Stimulated activated CD8-positive, alpha-beta memory T cell treated with anti-CD3 and anti-CD28 coated beads, Interleukin-2, amount 100 ng/mL, for 48 hours (primary cell): ENCODE measurements at regions not wholly inside any gene's neighbourhood (a gene's known extent, or its start where the extent isn't known, plus 50 kb on each side); places are given as distances from the start of the nearest gene placed in this dataset.
A peak's percentile ranks its signal among the peaks of the same experiment; 100 is the strongest.

Experiments
- DNase-seq, 2 donors: peaks; one replicate each; pipeline ENCODE4 v3.0.0-alpha.2; 2020; ENCODE audit warnings: low read depth in 2 of 2

DNA sequence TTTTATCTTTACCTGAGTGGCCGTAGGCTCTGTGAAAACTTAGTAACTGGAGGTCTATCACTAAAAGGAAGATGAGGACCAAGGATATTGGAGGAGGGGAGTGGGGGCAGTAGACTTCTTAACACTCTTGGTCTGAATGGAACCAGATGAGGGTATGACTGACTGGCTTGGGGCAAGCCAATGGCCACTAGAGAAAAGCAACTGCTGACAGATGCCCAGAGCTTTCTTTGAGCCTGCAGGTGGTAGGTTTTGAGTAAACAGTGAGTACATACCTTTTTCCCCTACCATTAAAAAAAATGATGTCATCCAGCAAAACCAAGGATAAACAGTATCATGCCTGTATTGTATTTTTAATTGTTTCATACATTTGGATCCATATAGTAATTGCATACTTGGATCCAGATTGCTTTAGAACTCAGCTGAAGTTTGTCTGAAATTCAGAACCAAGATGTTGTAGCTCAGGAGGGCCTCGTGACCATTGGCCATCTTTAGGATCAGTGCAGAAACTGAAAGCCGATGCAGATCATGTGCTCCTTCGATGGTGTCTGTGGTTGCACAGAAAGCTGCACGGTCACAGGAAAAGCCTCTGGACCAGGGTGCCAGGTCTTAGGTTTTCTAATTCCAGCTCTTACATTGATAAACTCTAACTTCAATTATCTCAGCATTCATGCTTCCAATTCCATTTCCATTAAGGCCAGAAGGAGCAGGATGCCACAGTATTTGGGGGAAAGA, 131.0 kb downstream of the PDGFRA start:
- no peak for DNase-seq

DNA sequence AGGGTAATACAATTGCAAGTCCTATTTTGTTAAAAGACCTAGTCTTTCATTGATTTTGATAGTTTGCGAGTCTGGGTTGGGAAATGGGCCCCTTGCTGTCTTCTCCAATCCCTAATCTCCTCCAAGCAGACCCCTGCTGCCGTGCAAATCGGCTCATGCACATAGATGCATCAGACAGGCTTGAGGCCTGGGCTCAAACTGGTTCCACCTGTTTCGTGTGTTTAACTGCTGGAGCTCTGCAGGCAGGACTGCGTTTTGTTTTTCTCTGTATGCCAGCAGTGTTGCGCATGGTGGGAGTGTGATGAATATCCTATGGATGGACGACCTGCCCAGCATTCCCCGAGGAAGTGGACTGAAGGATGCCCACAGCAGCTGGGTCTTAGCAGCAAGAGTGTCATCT, 133.9 kb downstream of the PDGFRA start:
- no peak for DNase-seq

DNA sequence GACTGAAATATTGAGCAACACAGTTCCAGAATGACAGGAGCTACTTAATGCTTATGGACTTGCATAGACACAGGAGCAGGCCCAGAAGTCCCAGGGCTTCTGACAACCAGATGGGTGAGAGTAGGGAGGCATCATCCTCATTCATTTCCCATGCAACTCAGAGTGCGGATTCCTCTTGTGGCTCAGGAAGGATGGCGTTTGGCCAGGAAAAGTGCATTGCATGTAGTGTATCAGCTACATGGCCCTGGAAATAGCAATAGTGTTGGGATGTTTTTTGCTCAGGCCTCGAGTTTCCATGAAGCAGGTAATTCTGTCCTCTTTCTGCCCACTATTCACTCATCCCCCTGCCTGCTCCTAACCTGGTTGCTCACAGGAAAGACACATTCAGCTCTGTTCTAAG, 136.6 kb downstream of the PDGFRA start:
- DNase-seq: no peak

DNA sequence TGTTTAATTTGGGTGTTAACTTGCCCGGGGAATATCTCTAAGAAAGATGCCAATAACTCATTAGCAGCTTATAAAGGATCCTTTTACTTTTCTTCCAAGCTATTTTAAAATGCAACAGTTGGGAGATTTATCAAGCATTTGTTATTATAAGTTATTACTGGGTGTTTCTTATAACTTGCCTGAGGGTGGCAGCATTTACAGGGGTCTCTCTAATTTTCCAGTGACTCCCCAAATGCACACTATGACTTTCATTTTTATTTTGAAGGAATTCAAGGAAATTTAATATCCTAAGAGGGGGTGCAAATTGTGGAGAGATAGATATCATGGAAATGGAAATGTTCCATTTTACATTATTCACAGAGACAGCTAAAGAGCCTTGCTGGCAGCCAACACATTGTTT, 138.0 kb downstream of the PDGFRA start:
- no peak for DNase-seq

DNA sequence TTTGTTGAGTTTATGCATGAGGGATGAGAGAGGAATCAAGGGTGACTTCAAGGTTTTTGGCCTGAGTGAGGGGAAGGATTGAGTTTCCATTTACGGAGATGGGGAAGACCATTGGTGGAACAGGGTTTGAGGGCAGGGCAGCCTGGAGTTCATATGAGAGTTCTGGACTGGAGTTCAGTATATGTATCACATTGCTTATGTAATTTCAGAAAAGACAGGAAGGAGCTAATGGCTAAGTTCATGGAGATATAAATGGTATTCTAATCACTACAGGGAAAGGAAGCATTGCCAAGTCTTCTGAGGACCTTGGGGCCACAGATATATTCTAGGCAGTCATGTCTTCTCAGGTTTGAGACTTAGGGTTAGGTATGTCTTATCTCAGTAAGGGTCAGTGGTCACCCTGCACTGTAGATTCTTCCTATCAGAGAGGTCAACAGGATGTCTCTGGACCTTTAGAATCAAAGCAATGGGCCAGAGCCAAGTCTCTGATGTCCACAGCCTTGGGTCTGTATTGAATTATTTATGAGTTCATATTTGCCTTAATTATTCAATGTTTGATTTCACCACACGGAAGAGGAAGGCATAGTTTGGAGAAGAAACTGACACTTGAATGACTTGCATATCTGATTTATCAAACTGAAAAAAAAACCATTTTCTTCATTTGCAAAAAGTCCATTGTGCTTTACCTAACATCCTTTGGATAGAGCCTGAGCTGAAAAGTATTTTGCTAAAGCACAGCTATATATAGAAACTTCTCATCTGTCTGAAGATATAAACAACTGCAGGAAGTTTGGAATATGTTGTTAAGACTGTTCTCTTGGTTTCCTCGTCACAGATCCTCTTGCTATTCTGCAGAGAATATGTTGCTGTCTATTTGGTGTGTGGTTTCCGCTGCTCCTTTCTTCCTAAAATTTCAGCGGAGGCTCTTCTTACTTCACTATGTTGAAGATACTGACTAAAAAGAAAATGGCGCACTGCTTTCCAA, 139.5 kb downstream of the PDGFRA start:
- no peak for DNase-seq

DNA sequence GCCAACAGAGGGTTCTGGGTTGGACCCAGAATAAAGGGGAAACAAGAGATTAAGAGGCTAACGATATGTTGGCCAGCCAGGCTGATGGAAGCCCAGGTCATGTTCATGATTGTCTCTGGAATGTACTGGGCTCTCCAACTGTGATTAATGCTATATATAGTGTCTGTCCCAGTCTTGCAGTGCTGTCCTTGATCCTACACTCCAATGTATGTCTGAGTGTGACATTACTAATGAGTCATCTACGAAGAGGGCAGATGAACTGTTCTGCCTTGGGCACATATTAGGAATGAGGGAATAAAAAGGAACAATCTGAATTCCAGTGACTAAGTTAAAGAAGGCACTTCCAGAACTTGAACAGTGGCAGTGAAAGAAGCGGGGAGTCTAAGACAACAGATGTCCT, 142.1 kb downstream of the PDGFRA start:
- no peak for DNase-seq

DNA sequence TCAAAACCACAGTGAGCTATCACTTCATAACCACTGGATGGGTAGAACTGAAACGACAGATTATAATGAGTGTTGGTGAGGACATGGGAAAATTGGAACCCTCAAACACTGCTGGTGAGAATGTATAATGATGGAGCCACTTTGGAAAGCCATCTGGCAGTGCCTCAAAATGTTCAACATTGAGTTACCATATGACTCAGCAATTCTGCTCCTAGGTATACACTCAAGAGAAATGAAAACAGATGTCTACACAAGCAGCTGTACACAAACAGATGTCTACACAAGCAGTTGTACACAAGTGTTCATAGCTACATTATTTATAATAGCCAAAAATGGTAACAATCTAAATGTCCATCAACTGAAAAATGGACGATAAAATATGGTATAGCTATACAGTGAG, 143.9 kb downstream of the PDGFRA start:
- no peak for DNase-seq

DNA sequence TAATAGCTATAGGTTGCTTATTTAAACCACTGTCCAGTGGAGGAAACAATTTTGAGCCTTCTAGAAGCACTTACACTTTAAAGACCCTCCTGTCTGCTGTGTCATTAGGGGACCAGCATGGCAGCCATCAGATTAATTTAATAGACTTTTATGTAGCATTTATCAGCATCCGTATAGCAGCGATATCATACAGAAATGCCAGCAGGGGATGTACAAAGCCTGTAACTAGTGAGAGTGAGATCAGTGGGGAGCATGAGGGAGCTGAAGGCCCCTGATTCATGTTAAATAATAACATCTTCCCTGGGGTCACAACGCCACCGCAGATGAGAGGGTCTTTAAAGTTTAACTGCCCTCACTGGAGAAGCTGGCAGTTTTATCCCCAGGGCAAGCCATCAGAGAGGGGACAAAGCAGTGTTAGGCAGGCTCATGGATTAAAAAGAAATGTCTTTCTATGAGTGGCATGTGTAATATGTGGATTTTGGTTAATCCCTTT, 144.7 kb downstream of the PDGFRA start:
- DNase-seq: no peak

DNA sequence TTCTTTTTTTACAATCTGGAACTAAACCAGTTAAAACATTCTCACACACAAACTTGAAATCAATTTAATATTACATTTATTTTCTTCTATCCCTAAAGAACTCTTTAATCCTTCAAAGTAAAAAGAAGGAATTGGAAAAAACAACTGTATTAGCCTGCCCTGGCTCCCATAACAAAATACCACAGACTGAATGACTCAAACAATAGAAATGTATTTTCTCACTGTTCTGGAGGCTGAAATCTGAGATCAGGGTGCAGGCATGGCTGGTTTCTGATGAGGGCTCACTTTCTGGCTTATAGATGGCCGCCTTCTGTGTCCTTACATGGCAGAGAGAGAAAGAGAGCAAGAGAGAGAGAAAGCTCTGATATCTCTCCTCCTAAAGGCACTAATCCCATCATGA, 149.4 kb downstream of the PDGFRA start:
- DNase-seq: no peak

DNA sequence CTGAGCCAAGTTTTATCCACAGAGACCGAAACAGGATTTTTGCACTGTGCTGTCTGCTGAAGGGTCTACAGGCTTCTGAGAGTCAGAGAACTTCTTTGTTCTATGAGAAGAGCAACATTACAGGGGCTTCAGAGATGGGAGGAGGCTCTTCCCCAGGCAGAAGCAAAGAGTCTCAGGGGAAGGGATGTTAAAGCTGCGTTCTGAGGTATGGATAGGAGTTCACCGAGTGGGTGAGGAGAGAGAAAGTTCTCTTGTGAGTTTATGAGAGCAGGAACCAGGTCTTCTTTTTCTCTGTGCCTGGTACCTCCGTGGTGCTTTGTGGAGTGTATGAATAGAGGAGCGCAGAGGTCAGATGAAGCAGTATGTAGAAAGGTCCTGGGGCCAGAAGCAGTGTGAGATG, 155.1 kb downstream of the PDGFRA start:
- DNase-seq: no peak

DNA sequence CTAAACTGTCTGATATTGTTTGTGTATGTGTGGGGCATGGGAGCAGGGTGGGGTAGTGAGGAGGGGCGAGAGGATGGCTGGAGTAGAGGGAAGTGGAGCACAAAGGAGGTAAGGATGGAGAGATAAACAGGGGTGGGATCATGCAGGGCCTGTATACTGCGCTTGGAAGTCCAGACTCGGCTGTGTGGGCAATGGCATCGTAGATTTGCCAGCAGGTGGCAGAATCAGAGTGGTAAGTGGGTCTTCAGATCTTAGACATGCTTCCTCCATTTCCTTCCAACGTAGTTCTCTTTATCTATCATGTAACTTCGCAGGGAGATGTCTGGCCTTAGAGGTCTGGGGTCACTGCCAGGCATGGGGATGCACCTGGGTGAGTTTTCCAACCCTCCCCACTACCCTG, 155.5 kb downstream of the PDGFRA start:
- DNase-seq: peak in 1 of 2 donors; percentile 2

DNA sequence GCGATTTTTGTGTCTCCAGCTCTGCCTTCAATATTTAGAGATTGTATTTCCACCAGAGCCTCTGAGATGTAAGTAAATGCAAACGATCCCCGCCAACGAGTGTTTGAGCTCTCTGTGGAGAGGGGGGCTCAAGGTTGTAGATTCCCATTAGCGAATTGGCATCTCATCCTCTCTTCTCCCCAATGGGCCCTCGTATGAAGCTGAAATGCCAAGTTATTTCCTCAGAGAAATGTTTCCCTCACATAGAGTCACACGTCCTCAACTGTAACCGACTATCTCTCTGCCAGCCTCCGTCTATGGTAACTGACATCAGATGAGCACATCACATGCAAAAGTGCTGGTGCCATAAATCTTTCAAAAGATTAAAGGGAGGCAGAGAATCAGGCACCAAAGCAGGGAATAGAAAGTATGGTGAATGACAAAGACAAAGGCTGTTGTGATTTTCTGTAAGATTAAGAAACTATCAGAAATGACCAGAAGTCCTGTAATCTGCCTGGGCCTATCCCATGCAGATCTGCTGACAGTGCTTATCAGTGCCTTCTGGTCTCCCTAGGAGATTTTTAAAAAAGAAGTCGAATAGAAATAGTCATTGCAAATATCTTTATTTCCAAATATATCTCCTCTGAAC, 157.1 kb downstream of the PDGFRA start:
- DNase-seq: no peak

DNA sequence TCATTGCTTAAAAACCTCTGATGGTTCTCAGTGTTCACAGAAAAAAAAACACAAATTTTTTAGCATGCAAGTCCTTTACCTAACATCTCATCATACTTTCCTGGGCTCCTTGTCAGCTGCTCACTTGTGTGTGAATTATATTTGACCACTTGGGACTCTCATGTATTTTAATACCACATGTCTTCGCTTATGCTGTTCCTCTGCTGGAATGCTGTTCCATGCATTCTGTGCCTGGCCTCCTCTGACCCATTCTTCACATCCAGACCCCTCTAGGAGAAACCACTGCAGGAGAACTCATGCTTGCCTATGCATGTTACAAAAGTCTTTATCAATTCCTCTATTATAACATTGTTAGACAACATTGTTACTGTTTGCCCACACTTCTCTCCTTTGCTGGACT, 157.6 kb downstream of the PDGFRA start:
- no peak for DNase-seq

DNA sequence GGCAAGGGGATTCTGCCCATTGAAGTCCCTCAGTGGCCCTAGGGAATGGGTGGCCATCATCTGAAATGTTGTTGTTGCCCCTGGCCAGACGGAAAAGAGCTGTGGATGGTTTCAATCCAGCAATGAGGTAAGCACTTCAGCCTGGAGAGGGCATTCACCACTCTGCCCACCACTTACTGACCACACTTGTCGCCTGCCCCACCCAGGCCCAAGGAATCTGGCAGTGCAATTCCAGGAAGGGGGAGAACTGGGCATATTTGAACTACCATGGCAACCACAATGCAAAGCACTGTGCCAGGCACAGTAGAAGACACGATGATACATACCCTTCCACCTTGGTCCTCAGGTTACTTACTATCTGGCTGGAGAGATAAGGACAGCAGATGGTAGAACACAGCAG, 161.6 kb downstream of the PDGFRA start:
- no peak for DNase-seq

DNA sequence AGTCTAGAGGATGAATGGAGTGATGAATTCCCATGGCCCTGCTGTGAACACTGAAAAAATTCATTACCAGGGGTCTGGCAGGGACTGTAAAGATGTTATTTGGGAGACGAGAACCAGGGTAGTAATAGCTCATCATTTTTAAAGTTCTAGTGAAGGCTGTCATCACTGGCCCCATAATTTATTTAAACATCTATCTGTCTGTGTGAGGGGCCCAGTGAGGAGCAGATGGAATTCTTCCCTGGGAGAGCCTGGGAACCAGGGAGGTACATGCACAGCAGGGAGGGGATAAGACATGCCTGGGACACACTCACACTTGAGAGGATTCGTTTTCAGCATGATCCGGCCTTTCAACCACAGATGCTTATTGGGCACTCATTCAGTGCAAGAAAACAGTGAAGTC, 162.0 kb downstream of the PDGFRA start:
- DNase-seq: no peak

DNA sequence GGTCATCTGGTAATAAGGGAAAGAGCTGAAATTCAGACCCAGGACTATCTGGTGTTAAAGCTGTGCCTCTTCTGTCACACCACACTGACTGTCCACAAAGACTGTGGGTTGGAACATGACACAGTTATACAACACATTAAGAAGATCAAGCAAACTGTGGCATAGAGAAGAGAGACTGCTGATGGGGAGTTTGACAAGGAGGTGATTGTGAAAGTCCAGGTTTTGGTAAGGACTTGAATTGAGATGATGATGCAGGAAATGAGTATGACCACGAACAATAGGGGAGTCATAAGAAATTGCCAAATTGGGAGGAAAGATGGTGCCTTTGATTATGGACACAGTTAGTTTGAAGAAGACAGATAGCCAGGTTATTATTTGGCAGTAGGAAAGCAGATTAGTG, 163.4 kb downstream of the PDGFRA start:
- no peak for DNase-seq

DNA sequence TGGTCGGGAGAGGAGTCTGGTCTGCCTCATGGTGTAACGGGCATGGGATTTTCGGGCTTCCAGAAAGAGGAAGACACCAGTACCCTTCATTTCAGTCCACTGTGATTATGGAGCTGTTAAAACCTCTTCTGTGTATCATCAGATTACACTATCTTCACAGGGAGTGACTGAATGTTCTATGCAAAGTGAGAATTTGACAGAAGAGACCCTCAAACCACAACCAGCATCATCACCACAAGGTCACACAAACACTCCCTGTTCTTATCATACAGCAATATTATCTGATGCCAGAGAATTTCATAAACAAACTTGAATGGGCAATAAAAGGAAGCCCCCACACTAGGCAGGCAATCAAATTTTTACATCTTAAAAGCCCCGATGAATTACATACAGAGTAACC, 164.2 kb downstream of the PDGFRA start:
- DNase-seq: no peak

DNA sequence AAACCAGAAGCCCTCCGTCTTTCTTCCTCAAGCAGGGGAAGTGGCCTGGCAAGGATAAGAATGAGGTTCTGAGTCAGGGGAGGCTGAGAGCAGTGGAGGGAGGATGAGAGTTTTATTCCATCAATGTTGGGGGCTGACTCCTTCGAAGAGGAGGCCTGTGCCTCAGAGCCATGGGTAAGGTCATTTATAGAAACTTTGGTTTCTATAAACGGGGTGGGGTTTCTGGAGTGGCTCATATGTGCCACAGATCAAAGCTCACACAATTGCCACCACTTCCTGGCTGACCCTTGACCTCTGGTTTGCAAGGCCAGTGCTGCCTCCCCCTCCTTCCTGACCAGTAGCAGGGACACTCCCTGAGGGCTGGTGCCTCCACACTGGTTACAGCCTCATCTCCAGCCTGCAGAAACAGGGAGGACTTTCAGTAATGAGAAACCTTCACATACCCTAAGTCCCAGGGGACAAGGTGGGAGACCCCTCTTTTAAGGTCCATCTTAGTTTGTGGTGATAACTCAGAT, 166.0 kb downstream of the PDGFRA start:
- DNase-seq: no peak

DNA sequence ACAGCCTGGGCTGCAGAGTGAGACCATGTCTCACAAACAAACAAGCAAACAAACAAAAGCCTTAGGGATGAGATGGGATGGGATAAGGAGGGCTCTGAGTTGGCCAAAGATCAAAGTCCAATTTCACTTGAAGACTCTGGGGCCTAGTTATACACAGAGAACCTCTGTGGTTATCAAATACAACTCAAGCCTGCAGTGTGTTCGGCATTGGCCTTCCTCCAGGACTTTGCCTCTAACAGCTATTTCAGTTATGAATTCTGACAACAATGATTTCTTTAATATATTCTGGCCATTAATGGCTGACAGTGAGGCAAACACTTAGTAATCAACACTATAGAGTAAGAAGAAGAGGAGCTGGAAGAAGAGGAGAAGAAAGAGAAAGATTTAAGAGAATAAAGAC, 171.1 kb downstream of the PDGFRA start:
- DNase-seq: no peak

DNA sequence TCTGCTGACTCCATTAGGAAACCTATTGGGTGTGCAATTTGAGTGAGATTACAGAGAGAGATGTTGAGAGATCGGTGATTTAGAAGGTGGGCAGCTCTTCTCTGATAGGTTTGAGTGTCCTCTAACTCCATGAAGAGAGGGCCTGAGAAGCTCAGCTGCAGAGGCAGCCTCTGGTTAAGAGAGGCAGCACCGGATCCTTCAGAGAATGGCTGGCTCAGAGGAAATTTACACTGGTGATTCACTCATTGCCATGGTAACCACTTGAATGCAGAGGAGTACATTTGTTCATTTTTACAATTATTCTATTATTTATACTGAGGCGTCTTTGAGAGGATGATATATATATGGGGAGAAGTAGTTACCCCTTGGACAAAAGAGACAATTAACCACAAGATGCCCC, 171.7 kb downstream of the PDGFRA start:
- no peak for DNase-seq

DNA sequence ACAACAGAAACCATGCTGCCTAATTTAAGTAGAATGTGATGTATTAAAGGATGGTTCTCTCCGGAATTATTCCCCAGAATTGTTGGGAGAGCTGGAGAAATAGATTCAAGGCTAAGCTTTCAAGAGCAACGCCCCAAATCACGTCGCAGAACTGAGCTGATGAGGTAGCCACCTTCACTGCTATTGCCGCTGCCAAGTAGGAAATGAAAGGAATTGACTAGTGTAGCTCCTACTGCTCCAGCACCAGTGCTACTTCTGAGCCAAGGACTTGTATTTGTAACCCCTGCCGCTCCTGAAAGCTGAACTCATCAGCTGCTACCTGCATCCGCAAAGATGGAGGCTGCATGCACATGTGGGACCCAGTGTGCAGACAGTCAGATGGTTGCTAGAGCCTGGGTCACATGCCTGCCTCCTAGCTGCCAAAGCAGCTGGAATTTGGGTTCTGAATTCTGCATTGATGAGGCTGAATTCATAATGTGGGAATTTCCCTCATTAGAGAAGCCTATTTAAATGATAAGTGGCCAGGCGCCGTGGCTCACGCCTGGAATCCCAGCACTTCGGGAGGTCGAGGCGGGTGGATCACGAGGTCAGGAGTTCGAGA, 173.9 kb downstream of the PDGFRA start:
- DNase-seq: no peak
